Sciatic nerve (tissue), 2 donors: ENCODE measurements at regions not wholly inside any gene's neighbourhood (a gene's known extent, or its start where the extent isn't known, plus 50 kb on each side); places are given as distances from the start of the nearest gene placed in this dataset.

Experiments
- ATAC-seq: fragments of 200-7000 bp; cut with Tn5 transposase; one replicate; pipeline ENCODE4 v1.9.1; 2020; ENCODE audit warnings: mild to moderate bottlenecking, moderate library complexity
- DNase-seq: peaks from one replicate; pipeline ENCODE4 v3.0.0-alpha.2; 2020; ENCODE audit warnings: low spot score
- intact Hi-C: fragments of 100-400 bp; cut with DNase I; formaldehyde crosslinking; loops from one replicate; pipeline ENCODE4 v1.14.2; 2022
- donor health status: DM: no; HTN: no; CAD: no.
- donor health status: DM: no; HTN: no; CAD: no.

GRCh38 chr1:244919320-244920282 is 55.3 kb upstream of the HNRNPU start:
- intact Hi-C loops = no loop called here
- no peak for ATAC-seq

GRCh38 chr1:244918421-244919319 is 54.3 kb upstream of the HNRNPU start:
- ATAC-seq (peak; percentile 80), DNase-seq (no peak)
- intact Hi-C loops = no loop called here

More at GRCh38 chr1:244919320-244920282, 55.3 kb upstream of the HNRNPU start:
- DNase-seq = no peak

GRCh38 chr1:244917073-244917670 is 52.8 kb upstream of the HNRNPU start:
- ATAC-seq (no peak), DNase-seq (no peak)
- intact Hi-C loops = no loop called here

GRCh38 chr1:244915736-244916135 is 51.4 kb upstream of the HNRNPU start:
- intact Hi-C loops = no loop called here
- no peak for ATAC-seq
- no peak for DNase-seq

- intact Hi-C loops = no loop called here
- no peak for DNase-seq
These were observed 50.4 kb upstream of the HNRNPU start for GRCh38 chr1:244914761-244915160.

More at GRCh38 chr1:244914761-244915160, 50.4 kb upstream of the HNRNPU start:
- no peak for ATAC-seq
